OCI-LY7 (cell line): ENCODE measurements at regions not wholly inside any gene's neighbourhood (a gene's known extent, or its start where the extent isn't known, plus 50 kb on each side); places are given as distances from the start of the nearest gene placed in this dataset.

Experiments used
- BruUV-seq: library from RNA; stranded (reverse); fragments of 400-500 nt; replicated peaks from 2 replicates; lab custom pipeline; 2021; lab: Mats Ljungman, UMichigan
- CTCF ChIA-PET: fragments of 300-600 bp; sonication (Branson Sonifier 250); formaldehyde crosslinking; loops from one replicate; lab custom pipeline; 2022; ENCODE audit warnings: antibody characterized with exemption; ENCODE audit not compliant: unreplicated experiment; lab: Charles Lee
- POLR2A ChIA-PET: fragments of 300-600 bp; sonication (Branson Sonifier 250); formaldehyde crosslinking; loops from one replicate; lab custom pipeline; 2022; ENCODE audit warnings: antibody characterized with exemption; lab: Charles Lee
- DNase-seq: peaks from one replicate; pipeline ENCODE4 v3.0.0-alpha.2; 2015; ENCODE audit warnings: low spot score
- H2AFZ ChIP-seq: fragments of 200-600 bp; sonication (generic), shearing (Covaris generic); 2 replicates; pipeline ENCODE4 v1.6.1; 2014; ENCODE audit warnings: mild to moderate bottlenecking, antibody characterized with exemption, low read length, moderate library complexity
- H3K27ac ChIP-seq: fragments of 200-600 bp; sonication (generic); 2 replicates; pipeline ENCODE4 v1.5.1; 2014; ENCODE audit warnings: mixed run types, low read depth, mild to moderate bottlenecking, moderate library complexity, low read length, inconsistent platforms; ENCODE audit not compliant: poor library complexity, severe bottlenecking
- H3K36me3 ChIP-seq: fragments of 200-600 bp; sonication (generic); 2 replicates; pipeline ENCODE4 v1.6.1; 2014; ENCODE audit warnings: mild to moderate bottlenecking, antibody characterized with exemption, low read length, moderate library complexity, mixed read lengths; ENCODE audit not compliant: insufficient read depth
- H3K4me1 ChIP-seq: fragments of 200-600 bp; sonication (generic); 2 replicates; pipeline ENCODE4 v1.5.1; 2014; ENCODE audit warnings: mild to moderate bottlenecking, low read length; ENCODE audit not compliant: insufficient read depth, poor library complexity, severe bottlenecking
- H3K4me2 ChIP-seq: fragments of 200-600 bp; sonication (generic); 2 replicates; pipeline ENCODE4 v1.6.1; 2014; ENCODE audit warnings: mild to moderate bottlenecking, low read length
- H3K4me3 ChIP-seq: fragments of 200-600 bp; sonication (generic); 2 replicates; pipeline ENCODE4 v1.5.1; 2014; ENCODE audit warnings: mild to moderate bottlenecking, low read depth, low read length; ENCODE audit not compliant: poor library complexity, severe bottlenecking
- H3K79me2 ChIP-seq: fragments of 200-600 bp; sonication (generic); 2 replicates; pipeline ENCODE4 v1.6.1; 2016; ENCODE audit warnings: low read depth, mild to moderate bottlenecking, low read length, moderate library complexity, mixed read lengths; ENCODE audit not compliant: insufficient read depth
- H3K9me2 ChIP-seq: fragments of 200-600 bp; sonication (generic); 2 replicates; pipeline ENCODE4 v1.6.1; 2016; ENCODE audit warnings: mild to moderate bottlenecking, low read length, mixed read lengths; ENCODE audit not compliant: insufficient read depth
- H3K9me3 ChIP-seq: fragments of 200-600 bp; sonication (generic); 2 replicates; pipeline ENCODE4 v1.6.1; 2014; ENCODE audit warnings: mild to moderate bottlenecking, mixed run types, low read length, mixed read lengths
- H4K20me1 ChIP-seq: fragments of 200-600 bp; sonication (generic); 2 replicates; pipeline ENCODE4 v1.6.1; 2014; ENCODE audit warnings: mild to moderate bottlenecking, antibody characterized with exemption, low read length, moderate library complexity, mixed read lengths; ENCODE audit not compliant: insufficient read depth
- EZH2phosphoT487 ChIP-seq: fragments of 200-600 bp; sonication (generic); IDR thresholded peaks from 2 replicates; pipeline ENCODE4 v1.6.1; 2018; ENCODE audit warnings: low read depth, borderline replicate concordance, mild to moderate bottlenecking, mixed run types, antibody characterized with exemption, low read length, moderate library complexity, mixed read lengths
- intact Hi-C: fragments of 100-400 bp; cut with micrococcal nuclease; formaldehyde crosslinking; loops from one replicate; pipeline ENCODE4 v1.10.0; 2022; ENCODE audit not compliant: unreplicated experiment
- TF ChIP-seq, protein P1 (sequence below): fragments of 200-600 bp; sonication (generic); conservative IDR thresholded peaks from 2 replicates; pipeline ENCODE4 v1.5.1; 2014; ENCODE audit warnings: mild to moderate bottlenecking, antibody characterized with exemption, low read length, moderate library complexity, mixed read lengths

DNA sequence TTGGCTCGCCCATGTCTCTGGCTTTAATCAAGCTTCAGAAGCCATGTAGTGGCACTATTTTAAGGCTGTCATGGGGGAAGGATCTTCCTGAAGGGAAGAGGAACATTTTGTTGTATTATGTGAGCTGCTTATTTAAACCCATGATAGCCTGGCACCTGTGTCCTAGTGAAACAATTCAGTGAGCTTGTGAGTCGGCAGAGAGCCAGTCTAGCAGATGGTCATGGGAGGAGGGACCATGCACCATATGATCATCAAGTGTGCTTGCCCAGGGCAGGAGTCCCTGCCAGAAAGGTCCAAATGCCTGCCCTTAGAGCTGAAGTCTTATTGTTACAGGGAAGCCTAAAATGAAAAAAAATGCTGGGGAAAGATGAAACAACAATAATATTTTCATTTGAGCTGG, 132.9 kb downstream of the PRDM13 start:
- H3K9me2 ChIP-seq: no peaks in the 10 kb centered on the region
- intact Hi-C loops: no loop called here
- H3K36me3 ChIP-seq: no peaks in the 10 kb centered on the region
- no TSS peak for BruUV-seq
- POLR2A ChIA-PET: interaction anchor here (0.5 to 1.0 kb wide), 2 partner anchors 292 to 691 kb away, joined by 3 to 4 read pairs; no protein-coding TSS in a partner anchor
- CTCF ChIA-PET: no interaction called here
- no peak overlapping the region for H3K4me2 ChIP-seq
- H4K20me1 ChIP-seq: no peaks in the 10 kb centered on the region
- H3K4me1 ChIP-seq: no peaks in the 10 kb centered on the region
- H3K4me3 ChIP-seq: no peak overlapping the region
- H3K9me3 ChIP-seq: no peaks in the 10 kb centered on the region
- no peak for DNase-seq
- no peak for TF ChIP-seq EZH2phosphoT487
- TF ChIP-seq, protein P1, sequence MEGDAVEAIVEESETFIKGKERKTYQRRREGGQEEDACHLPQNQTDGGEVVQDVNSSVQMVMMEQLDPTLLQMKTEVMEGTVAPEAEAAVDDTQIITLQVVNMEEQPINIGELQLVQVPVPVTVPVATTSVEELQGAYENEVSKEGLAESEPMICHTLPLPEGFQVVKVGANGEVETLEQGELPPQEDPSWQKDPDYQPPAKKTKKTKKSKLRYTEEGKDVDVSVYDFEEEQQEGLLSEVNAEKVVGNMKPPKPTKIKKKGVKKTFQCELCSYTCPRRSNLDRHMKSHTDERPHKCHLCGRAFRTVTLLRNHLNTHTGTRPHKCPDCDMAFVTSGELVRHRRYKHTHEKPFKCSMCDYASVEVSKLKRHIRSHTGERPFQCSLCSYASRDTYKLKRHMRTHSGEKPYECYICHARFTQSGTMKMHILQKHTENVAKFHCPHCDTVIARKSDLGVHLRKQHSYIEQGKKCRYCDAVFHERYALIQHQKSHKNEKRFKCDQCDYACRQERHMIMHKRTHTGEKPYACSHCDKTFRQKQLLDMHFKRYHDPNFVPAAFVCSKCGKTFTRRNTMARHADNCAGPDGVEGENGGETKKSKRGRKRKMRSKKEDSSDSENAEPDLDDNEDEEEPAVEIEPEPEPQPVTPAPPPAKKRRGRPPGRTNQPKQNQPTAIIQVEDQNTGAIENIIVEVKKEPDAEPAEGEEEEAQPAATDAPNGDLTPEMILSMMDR: no peak
- no peak overlapping the region for H3K27ac ChIP-seq
- no peaks in the 10 kb centered on the region for H3K79me2 ChIP-seq
- H2AFZ ChIP-seq: no peak overlapping the region

DNA sequence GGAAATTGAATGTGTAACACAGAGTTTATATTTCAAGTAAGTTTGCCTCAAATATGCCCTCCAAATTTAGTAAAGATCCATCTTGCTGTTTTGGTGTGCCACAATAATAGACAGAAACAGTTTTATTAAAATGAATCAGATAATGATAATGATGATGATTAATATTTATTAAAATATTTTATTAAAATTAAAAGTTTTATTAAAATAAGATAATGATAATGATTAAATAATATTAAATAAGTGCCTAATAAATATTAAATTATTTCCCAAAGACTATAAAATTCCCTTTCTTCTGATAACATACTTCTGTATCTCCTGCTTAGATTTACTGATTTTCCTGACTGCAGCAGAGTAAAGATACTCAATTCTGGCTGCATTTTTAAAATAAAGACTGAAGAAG, 134.5 kb downstream of the PRDM13 start:
- TF ChIP-seq EZH2phosphoT487: no peak
- TF ChIP-seq, protein P1: no peak
- Histone ChIP-seq H3K4me1 (no peaks in the 10 kb centered on the region), H3K4me3 (no peak overlapping the region), H3K4me2 (no peak overlapping the region), H4K20me1 (no peaks in the 10 kb centered on the region), H2AFZ (no peak overlapping the region), H3K9me2 (no peaks in the 10 kb centered on the region), H3K27ac (no peak overlapping the region), H3K36me3 (no peaks in the 10 kb centered on the region), H3K79me2 (no peaks in the 10 kb centered on the region), H3K9me3 (no peaks in the 10 kb centered on the region)
- POLR2A ChIA-PET: no interaction called here
- intact Hi-C loops: loop anchor here (10.0 kb wide), 1 partner anchor 406 kb away; no protein-coding TSS in a partner anchor
- DNase-seq: no peak
- no TSS peak for BruUV-seq
- CTCF ChIA-PET: no interaction called here

DNA sequence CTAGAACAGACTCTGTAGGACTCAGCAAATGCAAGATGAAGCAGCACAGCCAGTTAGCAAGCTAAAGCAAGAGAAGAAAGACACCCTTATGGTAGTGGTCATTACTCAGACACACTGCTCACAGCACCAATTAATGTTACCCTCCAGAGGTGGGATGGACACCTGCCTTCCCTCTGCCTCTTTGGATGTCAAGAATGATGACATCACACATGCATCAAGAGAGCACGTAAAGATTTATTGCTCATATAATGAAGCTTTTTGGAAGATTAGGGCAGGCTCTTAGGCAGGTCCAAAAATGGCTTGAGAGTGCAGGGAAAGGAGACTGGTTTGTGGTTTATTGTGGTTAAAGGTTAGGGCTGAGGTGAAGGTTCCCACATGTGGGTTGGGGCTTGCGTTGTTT, 137.0 kb downstream of the PRDM13 start:
- intact Hi-C loops: loop anchor here (10.0 kb wide), 1 partner anchor 409 kb away; no protein-coding TSS in a partner anchor
- POLR2A ChIA-PET: no interaction called here
- H3K4me2 ChIP-seq: no peak overlapping the region

More for the DNA sequence above, 137.0 kb downstream of the PRDM13 start:
- no TSS peak for BruUV-seq
- Histone ChIP-seq H3K36me3 (no peaks in the 10 kb centered on the region), H3K4me3 (no peak overlapping the region), H3K9me3 (no peaks in the 10 kb centered on the region), H4K20me1 (no peaks in the 10 kb centered on the region), H2AFZ (no peak overlapping the region), H3K27ac (no peak overlapping the region), H3K79me2 (no peaks in the 10 kb centered on the region), H3K4me1 (no peaks in the 10 kb centered on the region), H3K9me2 (no peaks in the 10 kb centered on the region)
- no peak for DNase-seq
- CTCF ChIA-PET: interaction anchor here (0.5 kb wide), 1 partner anchor 65 kb away, joined by 3 read pairs; no protein-coding TSS in a partner anchor
- TF ChIP-seq, protein P1: no peak
- no peak for TF ChIP-seq EZH2phosphoT487
